ENCODE measurements at regions not wholly inside any gene's neighbourhood (a gene's known extent, or its start where the extent isn't known, plus 50 kb on each side); places are given as distances from the start of the nearest gene placed in this dataset.
"Not testable (repeated sequence)": the region's sequence is repeated elsewhere in the genome, so short reads cannot be mapped to it uniquely, and the experiment has no call there.

GRCh38 chr7:112540839-112541577 lies 60.2 kb downstream of the LSMEM1 start:
- no peak for DNase-seq

DNA sequence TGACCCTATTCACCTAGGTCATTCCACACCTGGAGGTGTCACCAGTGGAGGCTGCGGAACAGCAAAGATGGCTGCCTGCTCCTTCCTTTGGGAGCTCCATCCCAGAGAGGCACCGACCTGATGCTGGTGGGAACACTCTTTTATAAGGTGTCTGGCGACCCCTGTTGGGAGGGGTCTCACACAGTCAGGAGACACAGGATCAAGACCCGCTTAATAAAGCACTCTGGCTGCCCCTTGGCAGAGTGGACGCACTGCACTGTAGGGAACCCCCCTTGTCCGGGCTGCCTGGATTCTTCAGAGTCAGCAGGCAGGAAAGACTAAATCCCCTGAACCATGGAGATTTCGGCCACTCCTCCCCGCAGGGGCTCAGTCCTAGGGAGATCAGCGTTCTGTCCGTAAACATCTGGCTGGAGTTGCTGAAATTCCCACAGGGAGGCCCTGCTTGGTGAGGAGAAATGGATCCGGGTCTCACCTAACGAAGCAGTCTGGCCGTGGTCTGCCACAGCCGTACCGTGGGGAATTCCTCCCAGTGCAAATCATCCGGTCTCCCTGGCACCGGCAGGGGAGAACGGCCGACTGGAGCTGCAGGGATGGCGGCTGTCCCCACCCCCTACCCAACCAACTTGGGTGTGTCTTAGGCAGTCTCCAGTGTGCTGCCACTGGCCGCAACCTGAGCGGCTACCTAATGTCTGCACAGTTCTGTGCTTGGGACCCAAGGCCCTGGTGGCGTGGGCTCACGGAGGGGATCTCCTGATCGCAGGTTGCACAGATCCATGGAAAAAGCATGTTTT lies 66.1 kb downstream of the LSMEM1 start:
- no peak for DNase-seq

DNA sequence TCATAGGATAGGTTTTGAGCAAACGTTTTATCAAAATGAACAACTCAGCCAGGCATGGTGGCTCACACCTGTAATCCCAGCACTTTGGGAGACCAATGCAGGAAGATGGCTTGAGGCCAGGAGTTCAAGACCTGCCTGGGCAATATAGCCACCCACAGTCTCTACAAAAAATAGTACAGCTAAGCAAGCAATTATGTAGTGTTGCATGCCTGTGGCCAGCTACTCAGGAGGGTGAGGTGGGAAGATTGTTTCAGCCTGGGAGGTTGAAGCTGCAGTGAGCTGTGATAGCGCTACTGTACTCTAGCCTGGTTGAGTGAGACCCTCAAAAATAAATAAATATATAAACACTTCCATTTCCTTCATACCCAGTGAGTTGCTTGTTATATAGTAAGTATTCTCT lies 67.1 kb downstream of the LSMEM1 start:
- DNase-seq, result no peak

GRCh38 chr7:112550468-112551060 lies 69.8 kb downstream of the LSMEM1 start:
- no peak for DNase-seq

- DNase-seq, result not testable (repeated sequence)
These were observed 70.7 kb downstream of the LSMEM1 start for GRCh38 chr7:112551521-112551920.

GRCh38 chr7:112554591-112554990 lies 73.8 kb downstream of the LSMEM1 start:
- DNase-seq, result no peak

DNA sequence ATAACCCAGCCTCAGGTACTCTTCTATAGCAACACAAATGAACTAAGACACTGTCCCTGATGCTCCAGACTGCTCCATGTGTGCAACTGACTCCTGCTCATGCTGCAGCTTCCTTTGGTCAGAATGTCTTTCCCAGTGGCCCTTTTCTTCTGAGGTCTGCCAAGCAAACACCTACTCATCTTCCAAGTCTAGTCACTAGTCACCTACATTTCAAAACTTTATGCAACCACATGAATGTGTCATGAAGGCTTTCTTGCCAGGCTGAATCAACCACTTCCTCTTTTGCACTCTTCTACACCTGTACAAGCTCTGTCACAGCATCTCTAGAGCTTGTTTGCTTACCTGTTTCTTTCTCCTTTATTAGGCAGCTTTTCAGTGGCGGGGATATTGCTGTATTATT lies 75.8 kb downstream of the LSMEM1 start:
- DNase-seq, result no peak

DNA sequence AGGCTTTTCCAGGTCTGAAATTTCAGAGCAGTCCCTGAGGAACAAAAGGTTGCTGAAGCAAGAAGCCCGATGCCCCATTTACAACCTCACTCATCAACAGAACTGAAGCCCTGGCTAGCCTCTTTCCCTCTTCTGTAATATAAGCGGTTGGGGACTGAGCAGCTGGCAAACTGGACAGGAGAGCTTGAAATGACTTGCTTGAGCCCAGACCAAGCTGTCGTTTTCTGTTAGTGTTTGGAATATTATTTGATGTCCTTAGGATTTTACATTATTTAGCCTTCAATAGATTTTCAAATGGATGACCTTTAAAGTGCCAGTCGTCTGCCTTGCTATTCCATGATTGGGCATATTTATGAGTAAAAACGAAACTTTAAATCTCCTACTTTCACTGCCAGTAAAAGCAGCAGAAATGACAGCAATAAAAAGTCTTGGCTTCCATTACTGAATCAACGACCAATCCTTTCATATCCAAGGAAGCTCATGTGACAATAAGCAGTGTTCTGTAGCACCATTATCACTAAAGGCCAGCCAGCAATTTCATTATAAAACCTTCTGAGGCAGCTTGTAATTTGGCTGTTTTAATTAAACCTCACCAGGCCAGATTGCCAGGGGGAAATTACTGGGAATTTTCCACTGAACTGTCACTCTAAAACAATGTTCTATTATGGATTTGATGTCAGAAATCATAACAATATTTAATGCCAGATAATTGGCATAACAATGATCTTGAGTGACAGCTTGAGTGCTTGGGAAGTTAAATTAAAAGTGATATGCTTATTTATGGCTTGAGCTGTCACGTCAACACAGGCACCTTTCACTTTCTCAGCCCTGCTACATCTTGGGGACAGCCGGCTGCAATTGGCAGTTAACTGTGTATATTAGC lies 85.9 kb downstream of the LSMEM1 start:
- DNase-seq, result peak; percentile 14

DNA sequence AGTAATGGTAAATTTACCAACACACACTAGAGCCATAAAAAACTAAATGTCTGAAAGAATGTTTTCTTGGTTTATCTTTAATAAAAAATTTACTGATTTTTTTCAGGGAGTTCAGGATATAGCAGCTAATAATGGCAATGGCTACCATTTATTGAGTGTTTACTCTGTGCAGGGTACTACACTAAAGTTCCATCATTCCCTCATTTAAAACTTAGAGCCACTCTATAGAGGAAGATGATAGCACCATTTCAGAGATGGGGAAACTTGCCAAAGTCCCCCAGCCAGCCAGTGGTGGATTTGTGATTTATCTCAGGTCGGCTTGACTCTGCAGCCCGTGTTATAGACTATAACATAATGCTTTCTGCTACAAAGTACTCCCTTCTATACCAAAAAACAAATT lies 86.6 kb downstream of the LSMEM1 start:
- no peak for DNase-seq

DNA sequence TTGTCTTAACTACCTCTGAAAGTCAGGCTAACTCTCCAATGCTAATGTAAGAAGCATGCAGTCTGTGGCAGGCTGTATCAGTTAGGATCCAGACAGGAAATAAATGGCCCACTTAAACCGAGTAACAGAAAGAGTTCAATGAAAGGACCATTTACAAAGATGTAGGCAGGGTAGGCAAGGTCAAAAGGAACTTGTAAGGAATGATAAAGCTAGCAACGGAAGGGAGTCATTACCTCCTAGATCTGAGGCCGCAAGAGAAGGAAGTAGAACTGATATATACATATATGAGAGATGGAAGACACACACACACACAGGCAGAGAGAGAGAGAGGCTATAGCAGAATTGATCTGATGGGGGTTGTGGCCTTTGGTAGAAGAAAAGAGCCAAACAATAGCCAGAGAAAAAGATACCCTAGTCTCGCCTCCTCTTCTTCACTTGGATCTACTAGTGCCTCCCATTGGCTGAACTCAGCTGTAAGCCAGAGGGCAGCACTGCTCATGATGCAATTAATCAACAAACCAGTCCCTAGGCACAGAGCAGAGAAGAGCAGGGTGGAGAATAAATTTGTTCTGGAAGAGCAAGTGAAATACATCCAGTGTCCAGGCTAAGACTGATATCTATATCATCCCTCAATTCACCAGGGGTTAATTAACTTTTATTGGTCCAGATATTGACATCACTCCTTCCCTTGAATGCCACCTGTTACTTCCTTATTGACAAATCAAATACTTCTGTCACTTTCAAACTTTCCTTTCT lies 91.2 kb downstream of the LSMEM1 start:
- DNase-seq, result no peak

GRCh38 chr7:112572669-112573301 lies 92.0 kb downstream of the LSMEM1 start:
- no peak for DNase-seq

DNA sequence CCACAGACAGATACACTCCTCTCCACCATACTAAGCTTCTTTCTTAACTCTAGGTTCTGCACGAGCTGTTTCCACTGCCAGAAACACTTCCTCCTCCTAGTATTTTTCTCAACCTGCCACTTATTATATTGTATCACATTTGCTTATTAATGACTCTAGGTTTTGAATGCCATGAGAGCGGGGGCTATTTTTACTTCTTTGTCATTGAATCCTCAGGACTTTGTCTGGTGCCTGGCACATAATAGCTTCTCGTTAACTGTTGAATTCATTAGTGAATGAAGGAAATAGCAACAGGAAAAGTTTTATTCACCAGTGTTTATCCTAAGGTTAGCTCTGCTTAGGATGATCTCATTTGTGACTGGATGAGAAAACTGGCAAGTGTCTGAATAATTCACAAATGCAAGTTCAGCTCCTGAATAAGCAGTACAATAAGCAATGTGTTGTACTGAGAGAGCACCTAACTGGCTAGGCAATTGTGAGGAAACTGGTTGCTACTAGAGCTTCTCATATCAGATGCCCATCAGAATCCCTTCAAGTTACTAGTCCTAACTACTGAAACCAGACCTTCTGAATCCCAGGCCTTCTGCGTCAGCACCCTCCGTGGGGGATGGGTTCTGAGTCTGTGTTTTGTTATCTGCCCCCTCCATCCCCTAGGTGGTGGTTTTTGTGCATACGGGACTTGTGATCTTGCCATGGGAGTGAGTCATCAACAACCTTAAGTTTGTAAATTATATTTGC lies 92.7 kb downstream of the LSMEM1 start:
- DNase-seq, result no peak

DNA sequence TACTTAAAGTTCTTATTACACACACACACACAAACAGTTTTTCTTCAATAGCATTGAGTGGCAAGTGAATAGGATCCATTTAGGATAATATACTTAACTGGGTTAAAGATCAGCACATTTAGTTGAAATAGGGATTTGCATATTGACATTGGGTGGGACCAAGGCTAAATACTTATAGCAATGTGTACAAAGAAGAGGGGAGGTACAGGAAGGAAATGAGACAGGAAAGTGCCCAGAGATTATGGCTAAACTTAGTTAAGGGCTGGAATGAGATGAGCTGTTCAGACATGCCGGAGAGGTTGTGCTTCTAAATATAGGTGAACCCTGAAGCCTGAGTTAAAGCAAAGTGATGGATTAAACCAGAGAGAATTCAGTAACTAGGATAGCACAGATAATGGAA lies 95.1 kb downstream of the LSMEM1 start:
- DNase-seq, result no peak

DNA sequence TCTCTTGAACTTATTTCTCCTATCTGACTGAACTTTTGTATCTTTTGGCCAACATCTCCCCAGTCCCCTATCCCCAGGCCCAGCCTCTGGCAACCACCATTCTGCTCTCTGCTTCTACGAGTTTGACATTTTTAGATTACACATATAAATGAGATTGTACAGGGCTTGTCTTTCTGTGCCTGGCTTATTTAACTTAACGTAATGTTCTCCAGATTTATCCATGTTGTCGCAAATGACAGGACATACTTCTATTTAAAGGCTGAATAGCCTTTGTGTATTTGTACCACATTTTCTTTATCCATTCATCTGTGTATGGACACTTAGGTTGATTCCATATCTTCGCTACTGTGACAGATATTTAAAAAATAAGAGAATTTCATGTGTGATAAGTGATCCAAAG lies 98.6 kb downstream of the LSMEM1 start:
- no peak for DNase-seq

- DNase-seq, result no peak
These were observed 100.1 kb downstream of the LSMEM1 start for GRCh38 chr7:112580717-112581435.

DNA sequence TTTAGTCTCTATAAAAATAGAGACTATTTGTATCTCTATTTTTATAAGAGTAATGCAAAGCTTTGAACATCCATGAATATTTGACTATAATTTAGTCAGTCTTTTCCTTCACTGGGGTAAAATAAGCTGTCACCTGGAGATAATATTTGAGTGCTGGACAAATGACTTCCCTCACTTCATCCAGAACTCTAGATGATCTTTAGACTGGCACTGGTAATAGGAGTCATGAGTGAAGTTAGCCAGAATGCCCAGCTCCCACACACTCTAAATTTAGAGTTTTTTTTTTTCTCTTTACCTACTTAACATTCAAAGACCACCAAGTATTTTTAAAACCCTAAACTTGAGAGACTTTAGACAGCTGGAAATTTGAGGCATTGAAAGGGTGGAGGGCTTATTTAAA lies 100.7 kb downstream of the LSMEM1 start:
- DNase-seq, result no peak

DNA sequence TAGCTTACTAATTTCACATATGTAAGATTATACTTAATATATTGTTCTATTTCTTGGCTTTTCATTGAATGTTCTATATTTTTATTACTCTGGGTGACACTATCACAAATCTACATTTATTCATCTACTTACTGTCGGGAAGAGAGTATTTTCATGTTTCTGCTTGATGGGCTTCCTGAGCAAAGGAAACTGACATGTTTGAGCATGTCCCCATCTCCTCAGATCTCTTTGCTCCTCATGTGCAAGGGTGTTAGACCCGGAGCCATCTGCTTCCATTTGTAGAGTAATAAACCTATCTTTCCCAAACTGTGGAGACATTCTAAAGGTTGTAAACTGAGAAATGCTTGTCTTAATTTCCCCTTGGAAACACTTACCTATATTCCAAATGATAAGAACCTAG lies 103.5 kb downstream of the LSMEM1 start:
- DNase-seq, result no peak

DNA sequence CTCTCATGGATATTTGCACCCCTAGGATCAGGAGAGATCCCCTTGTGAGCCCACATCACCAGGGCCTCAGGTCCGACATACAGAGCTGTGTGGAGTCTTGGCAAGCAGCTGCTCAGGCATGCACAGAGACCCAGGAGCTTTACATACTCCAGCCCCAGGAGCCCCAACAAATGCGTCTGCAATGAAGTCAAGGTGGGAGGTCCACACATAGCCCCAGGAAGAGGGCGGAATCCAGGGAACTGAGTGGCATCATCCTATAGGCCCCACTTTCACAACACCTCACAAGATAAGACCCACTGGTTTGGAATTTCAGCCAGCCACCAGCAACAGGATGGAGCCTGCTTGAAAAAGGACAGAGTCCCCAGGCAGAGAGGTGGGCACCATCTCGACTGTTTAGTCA lies 106.7 kb downstream of the LSMEM1 start:
- no peak for DNase-seq

DNA sequence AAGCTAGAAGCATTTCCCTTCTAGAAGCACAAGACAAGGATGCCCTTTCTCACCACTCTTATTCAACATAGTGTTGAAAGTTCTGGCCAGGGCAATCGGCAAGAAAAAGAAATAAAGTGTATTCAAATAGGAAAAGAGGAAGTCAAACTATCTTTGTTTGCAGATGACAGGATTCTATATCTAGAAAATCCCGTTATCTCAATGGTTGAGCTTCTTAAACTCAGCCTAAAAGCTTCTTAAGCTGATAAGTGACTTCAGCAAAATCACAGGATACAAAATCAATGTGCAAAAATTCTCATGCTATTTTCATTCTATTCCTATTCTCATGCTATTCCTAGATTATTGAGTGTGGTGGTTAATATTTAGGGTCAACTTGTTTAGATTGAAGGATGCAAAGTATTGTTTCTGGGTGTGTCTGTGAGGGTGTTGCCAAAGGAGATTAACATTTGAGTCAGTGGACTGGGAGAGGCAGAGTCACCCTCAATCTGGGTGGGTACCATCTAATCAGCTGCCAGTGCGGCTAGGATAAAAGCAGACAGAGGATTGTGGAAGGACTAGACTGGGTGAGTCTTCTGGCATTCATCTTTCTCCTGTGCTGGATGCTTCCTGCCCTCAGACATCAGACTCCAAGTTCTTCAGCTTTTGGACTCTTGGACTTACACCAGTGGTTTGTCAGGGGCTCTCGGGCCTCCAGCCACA lies 111.9 kb downstream of the LSMEM1 start:
- not testable (repeated sequence) for DNase-seq

- no peak for DNase-seq
These were observed 113.6 kb downstream of the LSMEM1 start for GRCh38 chr7:112594397-112594796.
